Caco-2 (cell line): ENCODE measurements at regions not wholly inside any gene's neighbourhood (a gene's known extent, or its start where the extent isn't known, plus 50 kb on each side); places are given as distances from the start of the nearest gene placed in this dataset.

Source experiments
- BruUV-seq: library from RNA; stranded (reverse); fragments of 400-500 nt; replicated peaks from 2 replicates; lab custom pipeline; 2021; lab: Mats Ljungman, UMichigan
- CTCF ChIA-PET: fragments of 300-600 bp; sonication (Branson Sonifier 250); formaldehyde crosslinking; loops from one replicate; lab custom pipeline; 2022; ENCODE audit warnings: antibody characterized with exemption; lab: Charles Lee
- POLR2A ChIA-PET: fragments of 300-600 bp; sonication (Branson Sonifier 250); formaldehyde crosslinking; loops from one replicate; lab custom pipeline; 2022; ENCODE audit warnings: antibody characterized with exemption; lab: Charles Lee
- DNase-seq, 2 experiments: peaks; one replicate each; pipeline versions ENCODE4 v3.0.0 to v3.0.0-alpha.2; 2020 to 2022
- H3K27me3 ChIP-seq: replicated peaks from 2 replicates; pipeline ENCODE4 v1.6.0; 2011; ENCODE audit warnings: low read length; ENCODE audit not compliant: control insufficient read depth, insufficient read depth
- H3K36me3 ChIP-seq: 2 replicates; pipeline ENCODE4 v1.5.1; 2011; ENCODE audit warnings: low read length; ENCODE audit not compliant: control insufficient read depth, insufficient read depth
- H3K4me1 ChIP-seq: fragments of 250-450 bp; sonication (Bioruptor Pico); 2 replicates; pipeline ENCODE4 v1.5.1; 2020; ENCODE audit warnings: mild to moderate bottlenecking
- H3K4me3 ChIP-seq: 2 replicates; pipeline ENCODE4 v1.5.1; 2011; ENCODE audit warnings: low read depth, mild to moderate bottlenecking, control low read depth, low read length
- H3K9me3 ChIP-seq: fragments of 250-450 bp; sonication (Bioruptor Pico); 2 replicates; pipeline ENCODE4 v1.5.1; 2020; ENCODE audit warnings: mild to moderate bottlenecking, moderate library complexity
- H3K27ac Mint-ChIP-seq: one replicate; pipeline ENCODE4 v1.8.0; 2022; ENCODE audit warnings: mixed read lengths; ENCODE audit not compliant: unreplicated experiment
- H3K27me3 Mint-ChIP-seq: one replicate; pipeline ENCODE4 v1.8.0; 2022; ENCODE audit warnings: mixed read lengths; ENCODE audit not compliant: insufficient read depth, unreplicated experiment
- H3K36me3 Mint-ChIP-seq: one replicate; pipeline ENCODE4 v1.8.0; 2022; ENCODE audit warnings: mild to moderate bottlenecking, mixed read lengths; ENCODE audit not compliant: insufficient read depth, unreplicated experiment
- H3K4me1 Mint-ChIP-seq: one replicate; pipeline ENCODE4 v1.8.0; 2022; ENCODE audit warnings: low read depth, mixed read lengths; ENCODE audit not compliant: unreplicated experiment
- H3K4me3 Mint-ChIP-seq: one replicate; pipeline ENCODE4 v1.8.0; 2022; ENCODE audit warnings: mild to moderate bottlenecking, moderate library complexity, mixed read lengths; ENCODE audit not compliant: unreplicated experiment
- H3K9me3 Mint-ChIP-seq: one replicate; pipeline ENCODE4 v1.8.0; 2022; ENCODE audit warnings: mixed read lengths; ENCODE audit not compliant: unreplicated experiment
- intact Hi-C: fragments of 100-400 bp; cut with micrococcal nuclease; formaldehyde crosslinking; loops from one replicate; pipeline ENCODE4 v1.10.0; 2022; ENCODE audit not compliant: unreplicated experiment
- TF ChIP-seq, protein P1 (sequence below), 2 experiments: fragments of 200-600 bp in 1 of 2; IDR thresholded peaks; 1 replicate in 1 of 2; 2 replicates in 1 of 2; pipeline versions ENCODE4 v1.5.1 to v1.8.0; 2011 to 2022; ENCODE audit warnings: antibody characterized with exemption in 1 of 2, control low read depth in 1 of 2, inconsistent platforms in 1 of 2, low read depth in 1 of 2, low read length in 1 of 2, mild to moderate bottlenecking in 1 of 2, moderate library complexity in 1 of 2; ENCODE audit not compliant: insufficient read depth in 1 of 2, severe bottlenecking in 1 of 2, unreplicated experiment in 1 of 2

GRCh38 chr11:81942646-81943045, 791.0 kb downstream of the FAM181B start:
- no peaks in the 10 kb centered on the region for H3K36me3 Mint-ChIP-seq
- no peak overlapping the region for H3K4me3 Mint-ChIP-seq
- BruUV-seq, result no TSS peak

DNA sequence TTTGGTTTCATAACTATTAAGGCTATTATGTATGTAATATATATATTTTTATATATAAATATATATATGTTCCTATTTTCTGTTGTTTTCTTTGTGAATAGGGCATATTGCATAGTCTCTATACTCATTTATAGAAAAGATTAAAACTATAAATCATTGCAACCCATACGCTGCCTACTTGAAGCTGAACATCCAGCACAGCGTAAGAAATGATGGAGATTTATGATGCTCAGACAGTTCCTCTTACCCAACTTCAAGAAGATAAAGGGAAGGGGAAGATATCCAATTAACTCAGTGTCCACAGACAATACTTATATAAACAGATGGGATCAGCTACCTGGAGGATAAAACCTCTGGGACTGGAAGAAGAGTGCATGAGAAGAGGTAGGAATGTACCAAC, 791.7 kb downstream of the FAM181B start:
- Histone ChIP-seq H3K9me3 (no peaks in the 10 kb centered on the region), H3K4me3 (no peak overlapping the region), H3K4me1 (no peaks in the 10 kb centered on the region), H3K27me3 (no peaks in the 10 kb centered on the region), H3K36me3 (no peaks in the 10 kb centered on the region)
- Mint-ChIP-seq H3K9me3 (no peaks in the 10 kb centered on the region), H3K27me3 (no peaks in the 10 kb centered on the region), H3K4me1 (no peaks in the 10 kb centered on the region), H3K36me3 (no peaks in the 10 kb centered on the region), H3K27ac (no peak overlapping the region), H3K4me3 (no peak overlapping the region)
- intact Hi-C loops, result no loop called here
- CTCF ChIA-PET, result no interaction called here
- POLR2A ChIA-PET, result no interaction called here
- TF ChIP-seq, protein P1, sequence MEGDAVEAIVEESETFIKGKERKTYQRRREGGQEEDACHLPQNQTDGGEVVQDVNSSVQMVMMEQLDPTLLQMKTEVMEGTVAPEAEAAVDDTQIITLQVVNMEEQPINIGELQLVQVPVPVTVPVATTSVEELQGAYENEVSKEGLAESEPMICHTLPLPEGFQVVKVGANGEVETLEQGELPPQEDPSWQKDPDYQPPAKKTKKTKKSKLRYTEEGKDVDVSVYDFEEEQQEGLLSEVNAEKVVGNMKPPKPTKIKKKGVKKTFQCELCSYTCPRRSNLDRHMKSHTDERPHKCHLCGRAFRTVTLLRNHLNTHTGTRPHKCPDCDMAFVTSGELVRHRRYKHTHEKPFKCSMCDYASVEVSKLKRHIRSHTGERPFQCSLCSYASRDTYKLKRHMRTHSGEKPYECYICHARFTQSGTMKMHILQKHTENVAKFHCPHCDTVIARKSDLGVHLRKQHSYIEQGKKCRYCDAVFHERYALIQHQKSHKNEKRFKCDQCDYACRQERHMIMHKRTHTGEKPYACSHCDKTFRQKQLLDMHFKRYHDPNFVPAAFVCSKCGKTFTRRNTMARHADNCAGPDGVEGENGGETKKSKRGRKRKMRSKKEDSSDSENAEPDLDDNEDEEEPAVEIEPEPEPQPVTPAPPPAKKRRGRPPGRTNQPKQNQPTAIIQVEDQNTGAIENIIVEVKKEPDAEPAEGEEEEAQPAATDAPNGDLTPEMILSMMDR (IDR thresholded peaks at IDR 0.05; ENCODE audit: insufficient read depth in 1 of 2, low read depth in 1 of 2, low read length in 1 of 2, severe bottlenecking in 1 of 2, unreplicated experiment in 1 of 2), result no peak
- DNase-seq, result no peak
- no TSS peak for BruUV-seq

More at GRCh38 chr11:81942646-81943045, 791.0 kb downstream of the FAM181B start:
- no peaks in the 10 kb centered on the region for H3K4me1 Mint-ChIP-seq
- POLR2A ChIA-PET, result no interaction called here
- intact Hi-C loops, result no loop called here
- Histone ChIP-seq H3K4me1 (no peaks in the 10 kb centered on the region), H3K9me3 (no peaks in the 10 kb centered on the region), H3K36me3 (no peaks in the 10 kb centered on the region), H3K27me3 (no peaks in the 10 kb centered on the region), H3K4me3 (no peak overlapping the region)
- no peak overlapping the region for H3K27ac Mint-ChIP-seq
- CTCF ChIA-PET, result no interaction called here
- DNase-seq, result no peak
- H3K27me3 Mint-ChIP-seq, result no peaks in the 10 kb centered on the region
- no peaks in the 10 kb centered on the region for H3K9me3 Mint-ChIP-seq
- TF ChIP-seq, protein P1 (IDR thresholded peaks at IDR 0.05; ENCODE audit: insufficient read depth in 1 of 2, low read depth in 1 of 2, low read length in 1 of 2, severe bottlenecking in 1 of 2, unreplicated experiment in 1 of 2), result no peak

DNA sequence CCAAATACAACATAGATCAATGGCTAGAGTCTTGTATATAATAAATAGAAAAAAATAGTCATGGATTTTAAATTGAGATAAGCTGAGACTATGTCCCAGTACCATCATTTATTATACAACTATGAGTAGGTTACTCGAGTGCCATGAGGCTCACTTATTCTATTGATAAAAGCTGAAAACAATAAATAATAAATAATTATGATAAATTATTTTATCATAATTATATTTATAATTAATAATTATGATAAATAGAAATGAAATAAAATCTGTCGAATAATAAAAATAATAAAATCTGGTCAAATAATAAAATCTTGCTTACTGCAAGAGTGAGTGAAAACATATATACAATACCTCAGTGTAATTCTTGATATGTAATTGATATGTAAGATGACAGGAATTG, 801.4 kb downstream of the FAM181B start:
- Mint-ChIP-seq H3K27ac (no peak overlapping the region), H3K4me3 (no peak overlapping the region), H3K36me3 (no peaks in the 10 kb centered on the region), H3K27me3 (peaks cover 3% of the 10 kb centered on the region), H3K4me1 (no peaks in the 10 kb centered on the region), H3K9me3 (no peaks in the 10 kb centered on the region)
- H3K4me3 ChIP-seq, result no peak overlapping the region
- no TSS peak for BruUV-seq
- no peaks in the 10 kb centered on the region for H3K4me1 ChIP-seq
- DNase-seq, result no peak
- CTCF ChIA-PET, result no interaction called here
- H3K36me3 ChIP-seq, result no peaks in the 10 kb centered on the region
- H3K9me3 ChIP-seq, result no peaks in the 10 kb centered on the region
- POLR2A ChIA-PET, result no interaction called here
- H3K27me3 ChIP-seq, result no peaks in the 10 kb centered on the region
- intact Hi-C loops, result no loop called here
- TF ChIP-seq, protein P1 (IDR thresholded peaks at IDR 0.05; ENCODE audit: insufficient read depth in 1 of 2, low read depth in 1 of 2, low read length in 1 of 2, severe bottlenecking in 1 of 2, unreplicated experiment in 1 of 2), result no peak
